HG02885 (cell line): ENCODE measurements at regions not wholly inside any gene's neighbourhood (a gene's known extent, or its start where the extent isn't known, plus 50 kb on each side); places are given as distances from the start of the nearest gene placed in this dataset.

Experiments
- ATAC-seq: cut with Tn5 transposase; IDR thresholded peaks from one replicate; pipeline ENCODE4 v1.9.1; 2021; ENCODE audit warnings: mild to moderate bottlenecking; ENCODE audit not compliant: unreplicated experiment, poor library complexity

DNA sequence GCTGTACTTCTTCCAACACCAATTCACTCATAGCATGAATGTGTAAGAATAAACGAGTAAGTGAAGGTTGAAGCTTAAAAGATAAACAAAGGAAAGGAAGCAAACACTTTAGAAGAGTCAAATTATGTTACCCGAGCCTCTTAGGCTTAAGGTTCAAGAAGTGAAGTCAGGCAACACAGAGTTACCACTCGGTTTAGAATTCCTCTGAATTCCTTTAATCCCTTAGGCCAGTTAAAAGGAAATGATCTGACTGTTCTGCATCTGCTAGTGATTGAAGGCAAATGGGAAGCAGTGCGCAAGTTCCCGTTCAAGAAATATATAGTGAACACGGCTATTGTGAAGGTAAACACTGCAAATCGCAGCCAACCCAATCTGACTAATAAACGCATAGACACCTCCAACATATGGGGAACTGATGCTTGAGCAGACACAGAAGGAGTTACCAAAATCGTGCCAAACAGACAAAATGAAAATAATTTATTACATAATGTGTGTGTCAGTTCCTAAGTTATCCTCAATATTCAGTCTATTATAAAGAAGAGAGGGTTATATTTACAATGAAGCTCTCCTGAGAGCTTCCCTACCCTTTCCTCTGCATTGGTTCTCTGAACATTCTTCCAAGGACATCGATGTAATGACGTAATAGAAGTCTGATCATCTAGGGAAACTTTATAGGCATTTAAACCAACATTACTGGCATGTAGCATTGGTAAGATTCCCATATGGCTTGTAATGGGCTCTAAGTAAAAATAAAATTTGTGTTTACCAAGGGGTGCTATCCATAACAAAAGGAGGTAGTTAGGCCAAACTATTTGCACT, 837.1 kb upstream of the ZNF608 start:
- no peak for ATAC-seq

DNA sequence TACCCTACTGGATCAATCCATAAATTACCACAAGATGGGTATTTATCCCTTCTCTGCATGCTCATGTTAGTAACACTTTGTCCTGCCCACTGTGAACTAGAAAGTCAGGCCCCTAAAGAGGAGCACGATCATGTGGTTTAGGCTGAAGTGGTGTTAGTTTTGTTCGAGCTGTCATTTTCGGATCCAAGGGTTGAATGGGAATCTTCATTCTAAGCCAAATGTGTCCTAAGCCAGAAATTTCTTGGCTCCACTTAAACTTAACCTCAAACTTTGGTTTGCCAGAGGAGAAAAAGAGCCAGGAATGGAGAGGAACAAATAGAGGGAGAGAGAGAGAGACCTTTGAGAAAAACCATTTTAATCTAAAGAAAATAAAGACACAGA, 837.7 kb upstream of the ZNF608 start:
- ATAC-seq, result no peak

DNA sequence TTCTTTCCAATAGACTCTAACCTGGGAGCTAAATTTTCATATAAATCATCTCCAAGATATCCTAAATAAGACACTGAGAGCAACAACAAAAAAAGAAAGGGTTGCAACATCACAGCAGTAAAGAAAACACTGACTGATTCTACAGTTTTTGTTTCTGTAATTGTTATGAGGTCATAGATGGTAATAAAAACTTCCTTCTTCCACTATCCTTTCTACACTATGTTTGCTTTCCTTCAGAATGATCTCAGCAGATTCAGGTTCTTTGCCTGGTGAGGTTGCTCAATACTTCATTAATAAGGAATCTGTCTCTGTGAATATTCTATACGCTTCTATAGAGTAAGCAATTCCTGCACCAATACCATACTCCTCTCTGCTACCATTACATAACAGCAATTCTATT, 835.6 kb upstream of the GRAMD2B start:
- ATAC-seq, result no peak

DNA sequence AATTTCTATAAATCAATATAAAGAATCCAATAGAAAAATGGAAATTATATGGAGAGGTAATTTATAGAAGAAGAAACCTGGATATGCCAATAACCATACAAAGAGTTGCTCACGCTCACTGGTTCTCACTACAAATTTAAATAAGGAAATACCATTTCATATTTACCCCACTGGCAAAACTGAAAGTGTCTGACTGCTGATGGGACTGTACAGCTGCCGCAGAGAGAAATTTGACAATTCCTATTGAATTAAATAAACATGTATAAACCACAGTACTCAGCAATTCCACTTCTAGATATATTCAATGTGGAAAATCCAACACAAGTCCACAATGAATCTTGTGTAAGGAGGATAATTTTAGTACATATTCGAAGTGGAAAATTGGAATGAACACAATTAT, 830.4 kb upstream of the GRAMD2B start:
- ATAC-seq, result no peak

DNA sequence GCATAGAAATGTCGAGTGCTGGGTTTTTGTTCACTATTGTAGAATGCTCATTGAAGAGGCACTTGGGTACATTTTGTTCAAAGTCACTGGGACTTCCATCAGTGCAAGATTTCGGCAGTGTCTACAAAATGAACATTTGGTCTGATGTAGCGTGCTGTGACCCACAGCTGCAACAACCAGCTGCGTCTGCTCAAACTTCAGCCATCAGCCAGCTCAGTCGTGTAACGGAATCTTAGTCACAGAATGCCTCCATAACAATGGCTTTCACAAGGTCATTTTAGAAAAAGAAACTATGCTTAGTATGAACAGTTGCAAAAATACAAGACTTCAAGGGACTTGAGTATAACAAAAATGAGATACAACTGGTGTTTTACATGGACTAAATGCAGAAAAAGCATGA, 828.1 kb upstream of the GRAMD2B start:
- no peak for ATAC-seq

DNA sequence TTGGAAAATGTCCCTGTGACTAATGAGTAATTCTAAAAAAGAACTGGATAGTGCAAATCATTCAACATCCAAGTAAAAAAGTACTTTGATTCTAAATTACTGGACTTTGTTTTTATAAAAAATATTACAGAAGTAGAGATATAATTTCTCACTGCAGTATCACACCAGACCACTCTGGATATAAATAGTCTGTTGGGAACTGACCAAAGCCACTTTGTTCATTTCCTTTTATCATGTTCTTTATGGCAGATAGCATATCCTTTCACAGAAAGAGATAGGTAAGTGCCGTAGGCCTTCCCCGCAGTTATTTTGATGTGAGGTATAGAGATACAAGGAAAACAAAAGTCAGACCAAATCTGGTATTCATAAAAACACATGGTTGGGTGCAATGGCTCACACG, 827.4 kb upstream of the GRAMD2B start:
- no peak for ATAC-seq

DNA sequence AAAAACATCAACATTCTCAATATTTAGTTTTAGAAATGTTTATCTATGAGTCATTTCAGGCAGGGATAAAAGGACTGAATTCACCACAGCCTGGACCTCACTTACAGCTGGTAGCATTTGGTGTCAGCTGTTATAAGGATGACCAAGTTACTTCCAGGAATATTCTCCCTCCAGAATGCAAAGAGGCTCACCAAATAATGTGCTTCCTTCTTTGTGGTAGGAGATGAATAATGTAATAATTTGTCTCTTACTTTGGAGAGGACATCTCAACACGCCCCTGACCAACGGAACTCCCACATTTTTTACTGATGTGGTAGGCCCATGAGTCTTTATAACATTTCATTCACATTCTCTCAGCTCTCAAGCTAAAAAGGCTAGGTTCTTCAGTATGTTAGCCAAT, 825.9 kb upstream of the GRAMD2B start:
- no peak for ATAC-seq

DNA sequence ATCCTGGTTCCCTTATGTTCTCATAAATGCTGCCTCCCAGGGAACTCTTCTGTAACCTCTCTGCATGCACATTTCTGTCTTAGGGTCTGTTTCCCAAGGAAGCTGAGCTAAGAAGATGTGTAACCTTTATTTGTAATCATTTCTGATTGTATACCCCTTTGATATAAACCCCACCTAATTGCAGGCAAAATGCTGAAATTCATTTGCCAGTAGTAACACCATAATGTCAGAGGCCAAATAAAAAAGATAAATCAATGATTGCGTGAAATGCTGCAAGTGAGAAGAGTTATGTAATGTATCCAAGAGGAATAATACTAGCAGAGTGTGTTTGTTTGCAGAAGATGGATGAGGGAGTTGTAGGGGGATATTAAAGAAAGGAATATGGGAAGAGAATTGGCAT, 822.6 kb upstream of the GRAMD2B start:
- ATAC-seq, result no peak

DNA sequence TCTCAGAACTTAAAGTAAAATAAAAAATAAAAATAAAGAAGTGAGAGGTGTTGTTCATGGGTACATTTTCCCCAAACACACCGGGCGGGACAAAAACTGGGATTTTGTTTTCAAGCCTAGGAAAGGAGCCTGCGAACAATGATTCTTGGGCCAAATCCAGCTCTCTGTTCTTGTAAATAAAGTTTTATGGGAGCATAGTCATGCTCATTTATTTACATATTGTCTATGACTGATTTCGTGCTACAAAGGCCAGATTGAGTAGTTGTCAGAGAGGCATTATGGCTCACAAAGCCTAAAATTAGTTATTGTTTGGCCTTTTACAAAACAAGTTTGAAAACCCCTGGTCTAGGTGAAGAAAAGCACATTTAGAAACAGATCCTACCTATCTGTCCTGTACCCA, 821.0 kb upstream of the GRAMD2B start:
- no peak for ATAC-seq

DNA sequence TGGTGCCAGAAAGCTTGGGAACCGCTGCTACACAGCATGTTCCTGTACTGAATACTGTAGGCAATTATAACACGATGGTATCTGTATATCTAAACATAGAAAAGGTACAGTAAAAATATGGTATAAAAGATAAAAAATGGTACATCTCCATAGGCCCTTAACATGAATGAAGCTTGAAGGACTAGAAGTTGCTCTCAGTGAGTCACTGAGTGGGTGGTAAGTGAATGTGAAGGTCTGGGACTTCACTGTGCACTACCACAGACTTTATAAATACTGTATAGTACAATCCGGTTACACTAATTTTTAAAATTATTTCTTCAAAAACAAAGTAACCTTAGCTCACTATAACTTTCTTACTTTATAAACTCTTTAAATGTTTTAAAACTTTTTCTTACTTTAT, 819.9 kb upstream of the GRAMD2B start:
- ATAC-seq, result no peak

DNA sequence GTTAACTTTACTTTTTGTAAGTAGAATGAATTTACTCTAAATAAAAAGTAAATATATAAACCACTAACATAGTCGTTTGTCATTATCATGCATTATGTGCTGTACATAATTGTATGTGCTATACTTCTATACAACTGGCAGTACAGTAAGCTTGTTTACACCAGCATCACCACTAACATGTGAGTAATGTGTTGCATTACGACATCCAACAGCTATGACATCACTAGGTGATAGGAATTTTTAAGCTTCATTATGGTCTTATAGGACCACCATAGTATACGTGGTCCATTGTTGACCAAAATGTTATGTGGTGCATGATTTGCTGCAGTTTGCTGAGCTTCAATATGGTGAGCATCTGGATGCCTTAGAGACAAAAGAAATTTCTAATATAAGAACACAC, 819.1 kb upstream of the GRAMD2B start:
- ATAC-seq, result no peak

DNA sequence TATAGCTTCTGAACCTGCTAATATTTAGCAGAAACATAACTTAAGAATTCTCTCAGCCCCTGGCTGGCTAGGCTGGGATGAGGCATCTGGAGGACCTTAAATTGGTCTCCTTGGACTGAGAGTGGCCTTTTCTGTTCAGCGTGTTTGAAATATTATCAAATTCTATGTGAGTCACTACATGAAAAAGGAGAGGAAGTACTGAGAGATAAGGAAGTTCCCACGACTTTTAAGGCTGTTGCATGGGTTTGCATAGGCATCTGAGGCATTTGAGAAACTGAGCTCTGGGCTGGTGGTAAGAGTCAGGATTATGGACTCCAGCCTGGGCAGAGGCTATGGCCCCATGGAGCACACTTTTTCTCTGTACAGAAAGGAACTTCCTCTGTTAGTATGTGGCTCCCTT, 816.2 kb upstream of the GRAMD2B start:
- no peak for ATAC-seq

DNA sequence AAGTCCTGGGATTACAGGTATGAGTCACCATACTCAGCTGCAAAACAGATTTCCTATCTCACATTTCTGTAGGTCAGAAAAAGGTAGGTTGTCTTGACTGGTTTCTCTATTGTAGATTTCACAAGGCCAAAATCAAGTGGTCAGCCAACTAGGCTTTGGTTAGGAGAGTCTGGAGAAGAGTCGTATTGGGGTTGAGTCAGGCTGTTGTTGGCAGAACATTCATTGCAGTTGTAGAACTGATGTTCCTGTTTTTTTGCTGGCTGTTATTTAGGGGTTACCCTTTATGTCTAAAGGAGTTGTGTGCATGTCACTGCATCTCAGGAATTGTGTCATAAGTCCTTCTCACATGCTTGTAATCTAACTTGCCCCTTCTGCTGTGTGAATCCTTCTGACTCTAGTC, 814.2 kb upstream of the GRAMD2B start:
- no peak for ATAC-seq

DNA sequence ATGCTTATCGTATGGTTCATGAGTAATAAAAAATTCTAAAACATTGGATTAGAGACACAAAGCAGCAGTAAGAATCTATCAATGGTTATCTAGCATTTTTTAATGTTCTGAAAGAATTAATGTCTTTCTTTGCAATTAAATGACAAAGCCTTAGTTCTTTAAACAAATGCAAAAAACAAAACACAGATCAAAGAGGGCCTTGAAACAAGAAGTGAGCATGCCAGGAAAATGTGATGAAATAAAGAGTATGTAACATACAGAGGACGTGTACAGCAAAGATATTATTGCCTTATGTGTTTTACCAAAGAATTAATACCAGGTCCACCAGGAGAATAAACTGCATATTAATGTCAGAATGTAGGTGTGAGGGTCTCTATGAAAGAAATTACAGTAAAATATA, 812.3 kb upstream of the GRAMD2B start:
- no peak for ATAC-seq

DNA sequence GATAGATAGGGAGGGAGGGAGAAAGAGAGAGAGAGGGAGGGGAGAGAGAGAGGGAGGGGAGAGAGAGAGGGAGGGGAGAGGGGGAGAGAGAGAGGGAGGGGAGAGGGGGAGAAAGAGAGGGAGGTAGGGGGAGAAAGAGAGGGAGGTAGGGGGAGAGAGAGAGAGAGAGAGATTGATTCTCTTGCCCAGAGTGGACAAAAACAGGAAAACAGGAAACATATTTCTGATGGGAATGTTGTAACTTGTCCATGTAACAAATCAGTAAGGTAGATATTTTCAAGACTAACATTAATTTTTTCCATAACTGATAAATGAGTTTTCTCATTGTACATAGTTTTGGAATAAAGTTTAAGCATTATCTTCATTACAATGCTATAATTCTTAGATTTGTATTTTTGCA, 811.7 kb upstream of the GRAMD2B start:
- ATAC-seq, result no peak

DNA sequence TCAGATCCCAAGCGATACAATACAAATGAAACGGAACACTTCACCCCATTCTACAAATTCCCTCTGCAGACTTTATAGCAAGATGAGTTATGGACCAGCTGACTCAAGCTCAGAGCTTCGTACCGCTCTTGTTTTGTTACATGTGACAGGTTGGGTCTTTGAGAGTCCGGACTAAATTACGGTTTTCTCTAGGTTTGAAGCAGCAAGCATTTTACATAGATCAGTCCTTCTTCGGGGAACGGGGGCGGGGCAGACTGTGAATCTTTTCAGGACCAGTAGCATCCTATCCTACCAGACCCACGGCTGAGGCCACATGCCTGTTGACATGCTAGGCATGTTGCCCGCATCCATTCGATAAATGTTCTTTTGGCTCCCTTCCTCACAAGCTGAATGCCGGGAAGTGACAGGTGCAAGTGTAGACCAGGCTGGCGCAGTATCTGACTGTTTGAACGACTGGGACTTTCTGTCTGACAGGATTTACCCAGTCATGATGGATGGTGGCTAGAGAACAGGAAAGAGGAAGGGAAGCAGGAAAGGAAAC, 811.0 kb upstream of the GRAMD2B start:
- no peak for ATAC-seq

DNA sequence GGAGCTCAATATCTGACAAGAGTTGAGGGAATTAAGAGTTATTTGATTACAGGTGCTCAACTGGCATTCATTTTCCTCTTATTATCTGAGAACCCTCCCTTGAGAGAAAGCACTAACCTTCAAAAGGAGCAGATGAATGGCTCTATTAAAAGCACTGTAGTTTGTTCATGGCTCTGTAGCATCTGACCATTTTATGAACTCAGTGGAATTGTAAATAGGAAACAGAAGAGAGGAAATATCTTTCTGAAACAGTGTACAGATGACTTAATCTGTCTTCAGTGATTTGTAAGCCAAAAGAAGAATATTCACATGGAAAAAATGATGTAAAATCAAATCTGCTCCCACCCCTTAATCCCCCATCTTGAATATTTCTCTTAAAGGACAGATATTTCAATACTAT, 810.4 kb upstream of the GRAMD2B start:
- ATAC-seq, result no peak

DNA sequence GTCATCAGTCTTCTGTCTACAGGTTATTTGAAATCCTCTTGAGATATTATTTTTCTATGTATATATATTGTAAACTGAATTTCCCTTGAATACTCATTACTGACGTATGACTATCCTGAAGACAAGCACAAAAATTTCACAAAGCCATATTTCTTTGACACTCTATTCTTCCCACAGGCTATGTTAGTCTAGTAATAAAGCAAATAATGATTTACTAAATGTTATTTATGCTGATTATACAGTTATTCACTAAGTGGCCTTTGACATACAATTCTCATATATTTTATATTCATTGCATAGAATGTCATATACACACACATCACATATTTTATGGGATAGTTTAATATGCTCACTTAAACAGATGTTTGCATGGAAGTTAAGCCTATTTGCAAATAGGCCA, 793.0 kb upstream of the GRAMD2B start:
- no peak for ATAC-seq

DNA sequence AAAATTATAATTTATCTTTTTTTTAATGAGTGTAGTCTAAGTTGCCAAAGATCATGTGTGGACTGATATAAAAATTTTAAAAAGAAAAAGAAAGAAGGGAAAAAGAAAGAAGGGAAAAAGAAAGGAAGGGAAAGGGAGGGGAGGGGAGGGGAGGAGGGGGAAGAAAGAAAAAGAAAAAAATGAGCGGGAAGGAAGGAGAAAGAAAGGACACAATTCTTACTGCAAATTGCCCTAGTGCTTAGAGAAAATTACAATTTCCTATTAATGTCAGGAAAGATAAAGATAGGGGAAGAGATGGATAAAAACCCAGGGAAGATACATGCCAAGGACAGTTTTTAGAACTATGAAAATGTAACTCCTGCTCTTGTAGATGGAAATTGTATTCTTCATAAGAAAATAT, 789.7 kb upstream of the GRAMD2B start:
- ATAC-seq, result no peak

DNA sequence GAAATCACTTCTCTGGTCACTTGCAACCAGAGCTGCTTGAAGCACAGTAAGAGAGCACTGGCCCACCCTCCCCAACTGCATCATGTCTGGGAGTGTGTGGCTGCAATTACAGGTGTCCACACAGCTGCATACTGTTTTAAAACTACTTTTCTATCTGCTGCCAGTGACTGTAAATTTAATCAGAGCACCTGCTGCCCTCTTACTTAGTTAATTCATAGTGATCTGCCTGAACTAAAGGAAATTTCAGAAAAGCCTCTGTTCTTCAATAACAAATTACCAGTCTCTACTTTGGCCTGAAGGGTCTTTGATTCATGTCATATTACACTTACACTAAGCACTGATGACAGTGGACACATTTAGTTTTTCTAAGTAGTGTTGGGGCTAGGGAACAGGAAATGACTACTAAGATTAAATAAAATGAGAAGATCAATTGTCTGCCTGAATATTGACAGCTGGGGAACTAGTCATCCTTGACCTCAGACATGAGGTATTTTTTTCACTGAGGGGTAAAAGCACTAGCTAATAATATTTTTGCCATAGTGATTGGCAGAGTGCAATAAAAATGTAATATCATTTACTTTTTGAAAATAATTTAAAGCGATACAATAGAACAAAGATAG, 788.9 kb upstream of the GRAMD2B start:
- ATAC-seq, result no peak

DNA sequence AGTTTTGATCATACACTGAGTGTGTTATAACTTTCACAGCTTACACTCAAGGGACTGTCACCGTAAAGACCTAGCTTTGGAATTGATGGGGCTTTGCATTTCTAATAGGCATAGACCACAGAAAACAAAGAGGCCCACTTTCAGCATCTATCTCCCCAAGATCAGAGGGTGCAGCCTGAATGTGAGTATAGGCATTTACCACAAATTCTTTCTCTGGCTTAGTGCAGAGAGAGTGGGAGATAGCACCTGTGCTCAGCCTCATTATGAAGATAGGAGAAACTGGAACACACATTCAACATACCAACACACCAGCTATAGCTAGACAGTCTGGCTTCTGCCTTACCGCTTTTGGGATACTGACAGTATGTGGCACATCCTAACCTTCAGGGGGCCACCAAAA, 783.4 kb upstream of the GRAMD2B start:
- no peak for ATAC-seq

DNA sequence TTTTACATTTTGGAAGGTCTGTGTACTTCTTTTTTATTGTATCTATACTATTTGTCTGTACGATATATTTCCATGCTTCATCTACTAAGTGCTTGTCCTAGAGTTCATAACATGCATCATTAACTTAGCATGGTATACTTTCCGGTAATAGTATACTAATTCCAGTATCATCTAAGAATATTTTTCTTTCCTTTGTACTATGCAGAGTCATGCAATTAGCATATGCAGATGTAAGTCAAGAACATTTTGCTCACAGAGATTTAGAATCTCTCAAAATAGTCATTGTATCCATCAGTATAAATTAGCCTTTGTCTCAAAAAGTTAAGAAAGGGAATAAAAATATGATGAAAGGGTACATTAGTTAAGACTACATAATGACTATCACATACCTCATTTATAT, 770.4 kb upstream of the GRAMD2B start:
- no peak for ATAC-seq
